KMS-11 (cell line): ENCODE measurements at regions not wholly inside any gene's neighbourhood (a gene's known extent, or its start where the extent isn't known, plus 50 kb on each side); places are given as distances from the start of the nearest gene placed in this dataset.

Experiments
- H2AFZ ChIP-seq: fragments of 200-600 bp; sonication (generic); 2 replicates; pipeline ENCODE4 v1.6.1; 2016; ENCODE audit warnings: antibody characterized with exemption, mixed run types, low read depth
- H3K27ac ChIP-seq: fragments of 200-600 bp; sonication (generic); 2 replicates; pipeline ENCODE4 v1.6.1; 2016; ENCODE audit warnings: mild to moderate bottlenecking, mixed run types
- H3K27me3 ChIP-seq: fragments of 200-600 bp; sonication (generic); 2 replicates; pipeline ENCODE4 v1.6.1; 2017; ENCODE audit warnings: mild to moderate bottlenecking, low read depth, mixed run types, moderate library complexity; ENCODE audit not compliant: insufficient read depth
- H3K36me3 ChIP-seq: fragments of 200-600 bp; sonication (generic); 2 replicates; pipeline ENCODE4 v1.6.1; 2017; ENCODE audit warnings: mild to moderate bottlenecking, mixed run types; ENCODE audit not compliant: insufficient read depth
- H3K4me1 ChIP-seq: fragments of 200-600 bp; sonication (generic); 2 replicates; pipeline ENCODE4 v1.6.1; 2016; ENCODE audit warnings: mild to moderate bottlenecking, low read depth, mixed run types; ENCODE audit not compliant: poor library complexity, severe bottlenecking
- H3K4me2 ChIP-seq: fragments of 200-600 bp; sonication (generic); 2 replicates; pipeline ENCODE4 v1.7.0; 2016; ENCODE audit warnings: mild to moderate bottlenecking, mixed run types
- H3K4me3 ChIP-seq: fragments of 200-600 bp; sonication (generic); IDR thresholded peaks from 2 replicates; pipeline ENCODE4 v1.6.1; 2017; ENCODE audit warnings: low read depth, low read length, mixed read lengths; ENCODE audit not compliant: insufficient read depth
- H3K79me2 ChIP-seq: fragments of 200-600 bp; sonication (generic); 2 replicates; pipeline ENCODE4 v1.6.1; 2016; ENCODE audit warnings: low read depth, mixed run types; ENCODE audit not compliant: insufficient read depth
- H3K9ac ChIP-seq: fragments of 200-600 bp; sonication (generic); 2 replicates; pipeline ENCODE4 v1.6.1; 2016; ENCODE audit warnings: mild to moderate bottlenecking, mixed run types
- H4K20me1 ChIP-seq: fragments of 200-600 bp; sonication (generic); 2 replicates; pipeline ENCODE4 v1.6.1; 2016; ENCODE audit warnings: mild to moderate bottlenecking, mixed run types; ENCODE audit not compliant: insufficient read depth
- TF ChIP-seq, protein P1 (sequence below): fragments of 200-600 bp; sonication (generic); conservative IDR thresholded peaks from 2 replicates; pipeline ENCODE4 v1.6.1; 2017; ENCODE audit warnings: low read depth, mild to moderate bottlenecking, antibody characterized with exemption, low read length, moderate library complexity, mixed read lengths

DNA sequence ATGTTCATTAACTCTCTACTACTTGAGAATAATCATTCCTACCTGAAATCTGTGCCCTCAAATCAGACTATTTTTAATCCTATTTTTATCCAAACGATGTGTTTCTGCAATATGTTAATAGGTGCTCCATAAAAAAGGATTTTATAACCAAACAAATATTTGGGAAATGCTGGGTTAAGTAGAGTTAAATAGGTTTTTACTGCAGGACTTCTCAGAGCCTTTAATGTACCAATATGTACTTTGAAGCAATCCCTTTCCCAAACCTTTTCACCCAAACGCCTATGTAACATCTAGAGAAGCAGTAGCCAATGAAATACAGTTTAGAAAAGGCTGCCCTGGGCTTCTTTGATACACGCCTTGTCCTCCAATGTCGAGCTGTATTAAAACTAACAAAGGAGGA is 182.5 kb downstream of the SP3 start:
- no peaks in the 10 kb centered on the region for H4K20me1 ChIP-seq
- TF ChIP-seq, protein P1, sequence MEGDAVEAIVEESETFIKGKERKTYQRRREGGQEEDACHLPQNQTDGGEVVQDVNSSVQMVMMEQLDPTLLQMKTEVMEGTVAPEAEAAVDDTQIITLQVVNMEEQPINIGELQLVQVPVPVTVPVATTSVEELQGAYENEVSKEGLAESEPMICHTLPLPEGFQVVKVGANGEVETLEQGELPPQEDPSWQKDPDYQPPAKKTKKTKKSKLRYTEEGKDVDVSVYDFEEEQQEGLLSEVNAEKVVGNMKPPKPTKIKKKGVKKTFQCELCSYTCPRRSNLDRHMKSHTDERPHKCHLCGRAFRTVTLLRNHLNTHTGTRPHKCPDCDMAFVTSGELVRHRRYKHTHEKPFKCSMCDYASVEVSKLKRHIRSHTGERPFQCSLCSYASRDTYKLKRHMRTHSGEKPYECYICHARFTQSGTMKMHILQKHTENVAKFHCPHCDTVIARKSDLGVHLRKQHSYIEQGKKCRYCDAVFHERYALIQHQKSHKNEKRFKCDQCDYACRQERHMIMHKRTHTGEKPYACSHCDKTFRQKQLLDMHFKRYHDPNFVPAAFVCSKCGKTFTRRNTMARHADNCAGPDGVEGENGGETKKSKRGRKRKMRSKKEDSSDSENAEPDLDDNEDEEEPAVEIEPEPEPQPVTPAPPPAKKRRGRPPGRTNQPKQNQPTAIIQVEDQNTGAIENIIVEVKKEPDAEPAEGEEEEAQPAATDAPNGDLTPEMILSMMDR, result no peak
- no peaks in the 10 kb centered on the region for H3K79me2 ChIP-seq
- H3K36me3 ChIP-seq, result no peaks in the 10 kb centered on the region
- no peaks in the 10 kb centered on the region for H3K4me1 ChIP-seq
- no peak overlapping the region for H3K4me2 ChIP-seq
- no peaks in the 10 kb centered on the region for H3K27me3 ChIP-seq
- no peak overlapping the region for H3K27ac ChIP-seq
- H2AFZ ChIP-seq, result no peak overlapping the region
- H3K9ac ChIP-seq, result no peak overlapping the region
- no peak overlapping the region for H3K4me3 ChIP-seq

DNA sequence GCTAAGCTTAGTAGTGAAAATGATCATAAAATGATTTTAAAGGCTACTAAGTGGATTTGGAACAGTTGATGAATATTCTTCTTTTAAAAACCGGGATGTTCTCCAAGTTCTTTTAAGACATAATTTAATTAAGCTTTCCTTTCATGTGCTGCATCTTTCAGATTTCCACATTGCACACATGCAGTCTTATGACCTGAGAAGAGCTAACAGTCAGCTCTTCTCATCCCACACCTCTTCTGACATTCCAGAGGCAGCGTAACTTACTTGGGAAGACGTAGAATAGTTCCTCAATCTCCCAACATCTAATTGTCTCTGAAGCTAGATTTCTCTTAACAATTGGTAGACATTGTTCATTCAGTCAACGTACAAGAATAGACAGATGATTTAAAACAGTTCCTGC is 181.8 kb downstream of the SP3 start:
- Histone ChIP-seq H3K9ac (no peak overlapping the region), H2AFZ (no peak overlapping the region), H3K4me3 (no peak overlapping the region), H3K36me3 (no peaks in the 10 kb centered on the region), H3K27ac (no peak overlapping the region), H3K4me2 (no peak overlapping the region), H3K4me1 (no peaks in the 10 kb centered on the region), H3K27me3 (no peaks in the 10 kb centered on the region), H4K20me1 (no peaks in the 10 kb centered on the region), H3K79me2 (no peaks in the 10 kb centered on the region)
- TF ChIP-seq, protein P1, result no peak

DNA sequence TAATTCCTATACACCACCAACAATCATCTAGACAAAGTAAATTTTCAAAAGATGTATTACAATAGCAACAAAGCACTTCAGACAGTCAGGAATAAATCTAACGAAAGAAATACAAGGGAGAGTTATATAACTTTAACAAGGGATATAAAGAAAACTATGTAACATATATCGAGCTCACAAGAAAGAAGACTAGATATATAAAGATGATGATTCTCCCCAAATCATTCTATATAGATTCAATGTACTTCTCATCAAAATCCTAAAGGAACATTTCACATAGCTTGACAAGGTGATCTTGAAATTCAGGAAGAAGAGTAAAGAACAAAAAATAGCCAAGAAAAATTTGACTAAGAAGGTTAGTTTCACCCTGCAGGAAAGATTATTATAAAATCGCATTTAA is 179.4 kb downstream of the SP3 start:
- Histone ChIP-seq H3K27ac (no peak overlapping the region), H4K20me1 (no peaks in the 10 kb centered on the region), H3K9ac (no peak overlapping the region), H3K27me3 (no peaks in the 10 kb centered on the region), H3K4me2 (no peak overlapping the region), H3K4me3 (no peak overlapping the region), H2AFZ (no peak overlapping the region), H3K4me1 (no peaks in the 10 kb centered on the region), H3K36me3 (no peaks in the 10 kb centered on the region), H3K79me2 (no peaks in the 10 kb centered on the region)
- TF ChIP-seq, protein P1, result no peak

DNA sequence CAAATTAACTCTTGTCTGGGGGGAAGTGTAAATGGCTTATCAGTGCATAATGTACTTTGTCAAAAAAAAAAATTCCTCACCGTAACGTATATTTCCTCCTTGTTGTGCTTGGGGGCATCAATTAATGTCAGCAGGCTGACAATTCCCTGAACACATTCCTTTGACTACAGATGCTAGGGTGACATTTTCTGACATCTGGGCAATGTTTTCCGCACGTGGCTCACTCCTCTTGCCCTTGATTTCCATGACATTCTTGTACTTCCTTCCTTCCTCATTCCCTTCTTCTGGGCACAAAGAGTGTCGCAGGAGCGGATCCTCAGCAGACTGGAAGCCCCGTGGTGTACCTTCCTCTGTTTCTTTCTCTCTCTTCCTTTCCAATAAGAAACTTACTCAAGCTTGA is 173.7 kb downstream of the SP3 start:
- no peak overlapping the region for H2AFZ ChIP-seq
- TF ChIP-seq, protein P1, result no peak
- H3K9ac ChIP-seq, result no peak overlapping the region
- no peaks in the 10 kb centered on the region for H3K36me3 ChIP-seq
- no peaks in the 10 kb centered on the region for H4K20me1 ChIP-seq
- no peaks in the 10 kb centered on the region for H3K4me1 ChIP-seq
- H3K27me3 ChIP-seq, result no peaks in the 10 kb centered on the region
- no peak overlapping the region for H3K27ac ChIP-seq
- H3K4me3 ChIP-seq, result no peak overlapping the region
- H3K4me2 ChIP-seq, result no peak overlapping the region
- H3K79me2 ChIP-seq, result no peaks in the 10 kb centered on the region

DNA sequence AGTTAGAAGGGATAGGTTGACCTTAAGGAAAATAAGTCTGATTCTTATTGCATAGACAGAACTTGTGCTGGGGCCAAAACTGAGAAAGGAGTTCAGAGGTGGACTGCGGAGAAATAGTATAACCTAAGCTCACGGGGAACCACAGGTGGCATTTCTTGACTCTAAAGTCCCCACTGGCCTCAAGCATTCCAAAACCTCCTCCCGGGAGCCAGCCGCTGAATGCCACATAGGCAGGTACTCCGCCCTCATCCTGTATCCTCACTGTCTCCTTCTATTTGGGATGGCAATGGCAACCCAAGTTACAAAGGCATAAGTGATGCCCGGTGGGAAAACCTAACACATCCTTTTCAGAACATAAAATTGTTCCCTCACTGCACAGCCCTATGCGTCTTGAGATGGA is 173.0 kb downstream of the SP3 start:
- no peaks in the 10 kb centered on the region for H4K20me1 ChIP-seq
- TF ChIP-seq, protein P1, result no peak

More for the DNA sequence above, 173.0 kb downstream of the SP3 start:
- Histone ChIP-seq H3K4me1 (no peaks in the 10 kb centered on the region), H3K79me2 (no peaks in the 10 kb centered on the region), H3K4me2 (no peak overlapping the region), H3K9ac (no peak overlapping the region), H2AFZ (no peak overlapping the region), H3K36me3 (no peaks in the 10 kb centered on the region), H3K27me3 (no peaks in the 10 kb centered on the region), H3K27ac (no peak overlapping the region), H3K4me3 (no peak overlapping the region)
